NT2/D1 (cell line): ENCODE measurements at regions not wholly inside any gene's neighbourhood (a gene's known extent, or its start where the extent isn't known, plus 50 kb on each side); places are given as distances from the start of the nearest gene placed in this dataset.

Experiments
- SUZ12 ChIP-seq: IDR thresholded peaks from 2 replicates; pipeline ENCODE4 v1.6.1; 2011; ENCODE audit not compliant: insufficient read length, insufficient read depth; ENCODE audit errors: extremely low read depth
- YY1 ChIP-seq: IDR thresholded peaks from 2 replicates; pipeline ENCODE4 v1.6.1; 2011; ENCODE audit not compliant: insufficient read length, insufficient read depth
- ZNF274 ChIP-seq: IDR thresholded peaks from 2 replicates; pipeline ENCODE4 v1.6.1; 2011; ENCODE audit warnings: mild to moderate bottlenecking, low read depth, low read length

DNA sequence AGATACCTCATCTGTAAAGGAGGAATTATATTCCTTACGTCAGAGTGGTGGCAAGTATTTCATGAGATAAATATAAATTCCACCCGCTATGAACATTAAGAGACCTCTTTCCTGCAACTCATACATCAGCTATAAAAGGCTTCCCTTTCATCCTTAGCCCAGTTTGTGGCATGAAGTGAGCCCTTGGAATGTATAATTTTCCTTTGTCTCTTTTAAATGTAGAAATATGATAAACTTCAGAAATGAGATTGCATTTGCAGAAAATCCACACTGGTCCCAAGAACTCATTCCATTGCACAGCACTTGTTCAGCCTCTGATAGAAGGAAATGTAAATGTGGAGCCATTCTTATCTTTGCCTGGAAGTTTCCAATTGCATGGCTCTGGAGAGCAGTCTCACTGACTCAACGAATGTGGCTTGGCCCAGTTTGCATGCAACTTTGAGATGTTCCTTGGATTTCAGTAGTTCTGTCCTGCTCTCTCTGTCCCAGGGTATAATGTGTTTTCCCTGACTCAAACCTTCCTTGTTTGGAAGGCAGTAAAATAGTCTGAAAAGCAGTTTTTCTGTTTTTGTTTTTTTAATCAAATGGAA is 746.4 kb downstream of the CDH11 start:
- no peak for TF ChIP-seq SUZ12
- no peak for TF ChIP-seq ZNF274
- no peak for TF ChIP-seq YY1
